ENCODE measurements at regions not wholly inside any gene's neighbourhood (a gene's known extent, or its start where the extent isn't known, plus 50 kb on each side); places are given as distances from the start of the nearest gene placed in this dataset.

DNA sequence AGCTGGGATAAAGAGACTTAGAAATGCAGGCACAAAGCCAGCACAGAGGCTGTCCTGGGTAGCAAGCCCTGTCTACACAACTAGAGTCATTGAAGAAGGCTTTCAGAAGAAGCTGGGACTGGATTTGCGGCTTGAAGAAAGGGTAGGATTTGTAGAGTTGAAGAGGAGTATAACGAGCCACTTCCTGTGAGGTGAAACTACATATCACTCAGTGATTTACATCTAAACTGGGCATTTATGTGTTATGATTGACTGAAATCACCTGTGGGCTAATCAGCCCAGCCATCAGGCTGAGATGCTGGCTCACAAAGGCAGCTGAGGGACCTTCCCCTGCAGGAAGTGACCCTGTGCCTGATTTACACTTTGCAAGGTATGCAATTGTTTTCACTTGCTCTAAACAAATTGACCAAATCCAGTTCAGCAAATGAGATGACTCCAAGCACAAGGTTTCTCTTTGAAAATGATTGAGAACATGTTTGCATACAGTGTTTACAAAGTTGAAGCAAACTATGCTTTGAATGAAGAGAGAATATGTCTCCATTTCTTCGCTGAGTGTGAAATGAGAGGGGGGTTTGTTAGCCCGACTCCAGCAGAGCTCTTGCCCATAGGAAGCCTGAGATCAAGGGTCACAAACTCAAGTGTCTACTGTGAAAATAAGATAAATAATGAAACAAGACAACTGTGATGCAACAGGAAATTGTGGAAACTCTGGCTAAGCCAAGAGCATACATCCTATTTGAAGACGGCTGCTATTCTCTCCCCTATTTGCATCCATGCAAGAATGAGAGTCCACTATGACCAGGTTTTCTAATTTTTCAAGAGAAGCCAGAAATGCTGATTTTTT is 69.3 kb upstream of the HK2 start:
- in situ Hi-C loops (cut with HindIII; ENCODE audit: low pct_unique_long_range_greater_than_20kb, low sequenced_read_pairs), result no loop called here
- DNase-seq (ENCODE audit: low read depth, low spot score) (no peak), ATAC-seq (no peak)
- TF ChIP-seq, protein P1, sequence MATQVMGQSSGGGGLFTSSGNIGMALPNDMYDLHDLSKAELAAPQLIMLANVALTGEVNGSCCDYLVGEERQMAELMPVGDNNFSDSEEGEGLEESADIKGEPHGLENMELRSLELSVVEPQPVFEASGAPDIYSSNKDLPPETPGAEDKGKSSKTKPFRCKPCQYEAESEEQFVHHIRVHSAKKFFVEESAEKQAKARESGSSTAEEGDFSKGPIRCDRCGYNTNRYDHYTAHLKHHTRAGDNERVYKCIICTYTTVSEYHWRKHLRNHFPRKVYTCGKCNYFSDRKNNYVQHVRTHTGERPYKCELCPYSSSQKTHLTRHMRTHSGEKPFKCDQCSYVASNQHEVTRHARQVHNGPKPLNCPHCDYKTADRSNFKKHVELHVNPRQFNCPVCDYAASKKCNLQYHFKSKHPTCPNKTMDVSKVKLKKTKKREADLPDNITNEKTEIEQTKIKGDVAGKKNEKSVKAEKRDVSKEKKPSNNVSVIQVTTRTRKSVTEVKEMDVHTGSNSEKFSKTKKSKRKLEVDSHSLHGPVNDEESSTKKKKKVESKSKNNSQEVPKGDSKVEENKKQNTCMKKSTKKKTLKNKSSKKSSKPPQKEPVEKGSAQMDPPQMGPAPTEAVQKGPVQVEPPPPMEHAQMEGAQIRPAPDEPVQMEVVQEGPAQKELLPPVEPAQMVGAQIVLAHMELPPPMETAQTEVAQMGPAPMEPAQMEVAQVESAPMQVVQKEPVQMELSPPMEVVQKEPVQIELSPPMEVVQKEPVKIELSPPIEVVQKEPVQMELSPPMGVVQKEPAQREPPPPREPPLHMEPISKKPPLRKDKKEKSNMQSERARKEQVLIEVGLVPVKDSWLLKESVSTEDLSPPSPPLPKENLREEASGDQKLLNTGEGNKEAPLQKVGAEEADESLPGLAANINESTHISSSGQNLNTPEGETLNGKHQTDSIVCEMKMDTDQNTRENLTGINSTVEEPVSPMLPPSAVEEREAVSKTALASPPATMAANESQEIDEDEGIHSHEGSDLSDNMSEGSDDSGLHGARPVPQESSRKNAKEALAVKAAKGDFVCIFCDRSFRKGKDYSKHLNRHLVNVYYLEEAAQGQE (IDR thresholded peaks at IDR 0.05; ENCODE audit: insufficient read depth in 1 of 2, low read depth in 2 of 2, low read length in 1 of 2), result no peak
- TF ChIP-seq POLR2AphosphoS5 (IDR thresholded peaks at IDR 0.05; ENCODE audit: low read depth, low read length) (no peak), TCF7L2 (IDR thresholded peaks at IDR 0.05; ENCODE audit: low read depth, low read length) (no peak), SIN3A (IDR thresholded peaks at IDR 0.05; ENCODE audit: borderline replicate concordance, insufficient read depth, low read depth, low read length) (no peak), CTCF (IDR thresholded peaks at IDR 0.05) (no peak)
- H3K27ac ChIP-seq (ENCODE audit: low read length), result no peak overlapping the region
- POLR2A ChIA-PET, result no interaction called here
- no TSS peak for BruUV-seq (replicated peaks)
- intact Hi-C loops (cut with micrococcal nuclease; ENCODE audit: unreplicated experiment), result no loop called here
- no peaks in the 10 kb centered on the region for H3K36me3 ChIP-seq (ENCODE audit: control insufficient read depth, insufficient read depth, low read length)
- H3K4me1 ChIP-seq (ENCODE audit: control insufficient read depth, insufficient read depth, low read length), result no peaks in the 10 kb centered on the region
- no peak overlapping the region for H3K4me3 ChIP-seq (ENCODE audit: low read depth in 2 of 2, low read length in 2 of 2)
- no peaks in the 10 kb centered on the region for H3K9me3 ChIP-seq (ENCODE audit: control insufficient read depth, insufficient read depth, low read depth, low read length)
- CTCF ChIA-PET, result interaction anchor here (0.8 kb wide), 1 partner anchor 19 kb away, joined by 4 read pairs; no protein-coding TSS in a partner anchor
- H3K27me3 ChIP-seq (ENCODE audit: control insufficient read depth, insufficient read depth, low read length), result no peaks in the 10 kb centered on the region

DNA sequence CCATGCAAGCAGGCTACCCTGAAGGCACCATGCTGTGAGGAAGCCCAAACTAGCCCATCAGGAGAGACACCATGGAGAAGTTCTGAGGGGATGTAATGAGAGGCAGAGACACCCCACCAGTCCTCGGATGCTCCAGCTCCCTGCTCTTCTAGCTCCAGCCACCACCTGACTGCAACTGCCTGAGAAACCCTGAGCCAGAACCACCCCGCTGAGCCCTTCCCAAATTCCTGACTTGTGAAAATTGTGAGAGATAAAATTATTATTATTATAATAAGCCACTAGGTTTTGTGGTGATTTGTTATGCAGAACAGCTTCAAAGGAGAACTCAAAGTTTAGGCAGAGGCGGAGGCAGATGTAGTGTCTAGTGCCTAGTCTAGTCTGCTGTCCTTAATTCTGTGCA is 67.1 kb upstream of the HK2 start:
- Histone ChIP-seq H3K9me3 (ENCODE audit: control insufficient read depth, insufficient read depth, low read depth, low read length) (no peaks in the 10 kb centered on the region), H3K4me1 (ENCODE audit: control insufficient read depth, insufficient read depth, low read length) (no peaks in the 10 kb centered on the region), H3K36me3 (ENCODE audit: control insufficient read depth, insufficient read depth, low read length) (no peaks in the 10 kb centered on the region), H3K4me3 (ENCODE audit: low read depth in 2 of 2, low read length in 2 of 2) (no peak overlapping the region), H3K27ac (ENCODE audit: low read length) (no peak overlapping the region), H3K27me3 (ENCODE audit: control insufficient read depth, insufficient read depth, low read length) (no peaks in the 10 kb centered on the region)
- ChIA-PET POLR2A (no interaction called here), CTCF (no interaction called here)
- intact Hi-C loops (cut with micrococcal nuclease; ENCODE audit: unreplicated experiment), result no loop called here
- ATAC-seq (no peak), DNase-seq (ENCODE audit: low read depth, low spot score) (no peak)
- BruUV-seq (replicated peaks), result no TSS peak
- in situ Hi-C loops (cut with HindIII; ENCODE audit: low pct_unique_long_range_greater_than_20kb, low sequenced_read_pairs), result no loop called here
- TF ChIP-seq, protein P1 (IDR thresholded peaks at IDR 0.05; ENCODE audit: insufficient read depth in 1 of 2, low read depth in 2 of 2, low read length in 1 of 2), result no peak
- no peak for TF ChIP-seq TCF7L2 (IDR thresholded peaks at IDR 0.05; ENCODE audit: low read depth, low read length)
- no peak for TF ChIP-seq CTCF (IDR thresholded peaks at IDR 0.05)
- TF ChIP-seq POLR2AphosphoS5 (IDR thresholded peaks at IDR 0.05; ENCODE audit: low read depth, low read length), result no peak
- no peak for TF ChIP-seq SIN3A (IDR thresholded peaks at IDR 0.05; ENCODE audit: borderline replicate concordance, insufficient read depth, low read depth, low read length)
